GM12892 (cell line): ENCODE measurements at regions not wholly inside any gene's neighbourhood (a gene's known extent, or its start where the extent isn't known, plus 50 kb on each side); places are given as distances from the start of the nearest gene placed in this dataset.

ENCODE experiments used
- POLR2A ChIP-seq: IDR thresholded peaks from 2 replicates; pipeline ENCODE4 v1.6.1; 2011; ENCODE audit warnings: low read depth, low read length, control low read depth
- TAF1 ChIP-seq: IDR thresholded peaks from 2 replicates; pipeline ENCODE4 v1.6.1; 2011; ENCODE audit warnings: low read depth, mild to moderate bottlenecking, control low read depth, low read length, borderline replicate concordance

DNA sequence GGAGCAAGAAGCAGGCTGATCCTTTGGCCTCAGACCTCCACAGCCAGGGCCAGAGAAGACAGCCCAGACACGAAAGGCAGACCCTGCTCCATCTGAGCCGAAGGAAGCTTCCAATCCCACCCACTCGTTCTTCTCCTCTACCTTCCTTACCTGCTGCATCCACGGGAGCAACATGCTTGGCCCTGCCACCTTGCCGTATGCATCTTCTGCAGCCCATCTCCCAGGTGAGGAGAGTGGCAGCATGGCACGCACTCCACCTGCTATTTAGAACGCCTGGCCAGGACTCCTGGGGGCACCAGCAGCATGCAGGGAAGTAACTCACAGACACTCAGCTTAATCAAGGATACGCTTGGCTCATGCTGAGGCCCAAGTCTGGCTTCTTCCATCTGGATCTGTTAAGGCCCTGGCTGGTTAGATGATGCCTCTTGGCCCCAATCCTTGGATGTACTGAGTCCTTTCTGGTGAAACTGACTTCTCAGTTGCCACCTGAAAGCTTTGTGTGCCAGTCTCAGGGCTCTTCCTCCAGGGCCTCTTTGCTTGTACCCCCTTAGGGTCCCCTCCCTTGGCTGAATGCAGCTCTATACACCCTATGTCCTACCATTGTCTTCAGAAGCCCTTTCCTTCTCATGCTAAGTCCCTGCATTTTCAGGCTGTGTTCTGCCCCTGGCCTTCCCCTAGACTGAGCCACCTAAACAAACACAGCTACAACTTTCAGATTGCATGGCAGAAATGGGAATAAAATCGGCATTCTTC, 604.9 kb downstream of the BUD13 start:
- no peak for TF ChIP-seq TAF1
- no peak for TF ChIP-seq POLR2A
